Neural cell (in vitro differentiated cells): ENCODE measurements at regions not wholly inside any gene's neighbourhood (a gene's known extent, or its start where the extent isn't known, plus 50 kb on each side); places are given as distances from the start of the nearest gene placed in this dataset.

Experiments used
- CTCF ChIP-seq: fragments of 450-650 bp; IDR thresholded peaks from 2 replicates; pipeline ENCODE4 v1.5.1; 2014; ENCODE audit warnings: antibody characterized with exemption, mild to moderate bottlenecking, moderate library complexity; ENCODE audit not compliant: poor library complexity, severe bottlenecking
- POLR2AphosphoS5 ChIP-seq: IDR thresholded peaks from 2 replicates; pipeline ENCODE4 v1.6.1; 2012
- SMC3 ChIP-seq: fragments of 450-650 bp; conservative IDR thresholded peaks from 2 replicates; pipeline ENCODE4 v1.6.1; 2014; ENCODE audit warnings: antibody characterized with exemption, mild to moderate bottlenecking, moderate library complexity; ENCODE audit not compliant: poor library complexity
- TF ChIP-seq, protein P1 (sequence below): IDR thresholded peaks from 2 replicates; pipeline ENCODE4 v1.6.1; 2012; ENCODE audit warnings: borderline replicate concordance

DNA sequence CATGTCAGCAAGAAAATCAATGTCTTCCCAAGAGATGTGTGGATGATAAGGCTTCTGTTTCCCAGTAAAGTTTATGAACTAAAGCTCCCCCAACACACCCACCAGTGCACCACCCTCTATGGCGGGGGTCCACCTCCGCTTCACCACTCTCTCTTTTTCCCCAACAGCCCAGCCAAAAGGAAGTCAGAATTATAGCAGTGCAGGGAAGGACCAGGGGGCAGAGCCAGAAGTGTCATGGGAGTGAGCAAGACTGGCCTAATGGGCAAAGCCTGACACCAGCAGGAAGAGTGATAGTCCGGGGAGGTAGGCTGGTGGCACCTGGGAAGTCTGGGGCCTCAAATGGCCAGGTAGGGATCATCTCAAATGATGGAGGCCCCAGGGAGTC is 167.7 kb downstream of the ZFP36L2 start:
- TF ChIP-seq CTCF (no peak), POLR2AphosphoS5 (no peak), SMC3 (no peak)
- TF ChIP-seq, protein P1, sequence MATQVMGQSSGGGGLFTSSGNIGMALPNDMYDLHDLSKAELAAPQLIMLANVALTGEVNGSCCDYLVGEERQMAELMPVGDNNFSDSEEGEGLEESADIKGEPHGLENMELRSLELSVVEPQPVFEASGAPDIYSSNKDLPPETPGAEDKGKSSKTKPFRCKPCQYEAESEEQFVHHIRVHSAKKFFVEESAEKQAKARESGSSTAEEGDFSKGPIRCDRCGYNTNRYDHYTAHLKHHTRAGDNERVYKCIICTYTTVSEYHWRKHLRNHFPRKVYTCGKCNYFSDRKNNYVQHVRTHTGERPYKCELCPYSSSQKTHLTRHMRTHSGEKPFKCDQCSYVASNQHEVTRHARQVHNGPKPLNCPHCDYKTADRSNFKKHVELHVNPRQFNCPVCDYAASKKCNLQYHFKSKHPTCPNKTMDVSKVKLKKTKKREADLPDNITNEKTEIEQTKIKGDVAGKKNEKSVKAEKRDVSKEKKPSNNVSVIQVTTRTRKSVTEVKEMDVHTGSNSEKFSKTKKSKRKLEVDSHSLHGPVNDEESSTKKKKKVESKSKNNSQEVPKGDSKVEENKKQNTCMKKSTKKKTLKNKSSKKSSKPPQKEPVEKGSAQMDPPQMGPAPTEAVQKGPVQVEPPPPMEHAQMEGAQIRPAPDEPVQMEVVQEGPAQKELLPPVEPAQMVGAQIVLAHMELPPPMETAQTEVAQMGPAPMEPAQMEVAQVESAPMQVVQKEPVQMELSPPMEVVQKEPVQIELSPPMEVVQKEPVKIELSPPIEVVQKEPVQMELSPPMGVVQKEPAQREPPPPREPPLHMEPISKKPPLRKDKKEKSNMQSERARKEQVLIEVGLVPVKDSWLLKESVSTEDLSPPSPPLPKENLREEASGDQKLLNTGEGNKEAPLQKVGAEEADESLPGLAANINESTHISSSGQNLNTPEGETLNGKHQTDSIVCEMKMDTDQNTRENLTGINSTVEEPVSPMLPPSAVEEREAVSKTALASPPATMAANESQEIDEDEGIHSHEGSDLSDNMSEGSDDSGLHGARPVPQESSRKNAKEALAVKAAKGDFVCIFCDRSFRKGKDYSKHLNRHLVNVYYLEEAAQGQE = no peak
